Nephron progenitor cell (in vitro differentiated cells): ENCODE measurements at regions not wholly inside any gene's neighbourhood (a gene's known extent, or its start where the extent isn't known, plus 50 kb on each side); places are given as distances from the start of the nearest gene placed in this dataset.

ENCODE experiments used
- DNase-seq: peaks from one replicate; pipeline ENCODE4 v3.0.0; 2021
- H3K27ac Mint-ChIP-seq: 2 replicates; pipeline ENCODE4 v1.8.0; 2021; ENCODE audit warnings: mild to moderate bottlenecking, moderate library complexity, mixed read lengths
- H3K27me3 Mint-ChIP-seq: 2 replicates; pipeline ENCODE4 v1.8.0; 2021; ENCODE audit warnings: mild to moderate bottlenecking, low read depth, mixed read lengths; ENCODE audit not compliant: poor library complexity
- H3K36me3 Mint-ChIP-seq: 2 replicates; pipeline ENCODE4 v1.8.0; 2021; ENCODE audit warnings: low read depth, mixed read lengths
- H3K4me1 Mint-ChIP-seq: 2 replicates; pipeline ENCODE4 v1.8.0; 2021; ENCODE audit warnings: mixed read lengths
- H3K4me3 Mint-ChIP-seq: 2 replicates; pipeline ENCODE4 v1.8.0; 2021; ENCODE audit warnings: mild to moderate bottlenecking, moderate library complexity, mixed read lengths
- H3K9me3 Mint-ChIP-seq: 2 replicates; pipeline ENCODE4 v1.8.0; 2021; ENCODE audit warnings: mild to moderate bottlenecking, moderate library complexity, mixed read lengths
- TF ChIP-seq, protein P1 (sequence below): fragments of 200-600 bp; sonication (generic); IDR thresholded peaks from 2 replicates; pipeline ENCODE4 v1.5.0; 2021; ENCODE audit warnings: antibody characterized with exemption

DNA sequence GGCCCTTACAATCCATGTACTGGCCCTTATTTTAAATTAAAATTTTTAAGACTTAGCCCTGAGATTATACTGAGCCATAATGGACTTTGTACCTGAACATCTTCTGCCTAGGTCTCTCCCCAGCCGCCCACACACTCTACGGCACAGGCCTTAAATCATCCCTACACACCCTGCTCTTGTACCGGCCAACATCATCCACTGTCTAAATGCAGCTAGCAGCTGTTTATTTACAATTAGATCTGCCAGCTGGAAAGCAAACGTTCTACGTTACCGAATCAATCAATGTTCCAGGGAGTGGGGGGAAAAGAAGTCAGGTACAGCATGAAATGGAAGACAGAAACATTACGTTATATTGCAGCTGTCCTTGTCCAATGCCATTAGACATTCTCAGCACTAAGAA, 88.4 kb upstream of the GRAMD2B start:
- no peak overlapping the region for H3K4me3 Mint-ChIP-seq

DNA sequence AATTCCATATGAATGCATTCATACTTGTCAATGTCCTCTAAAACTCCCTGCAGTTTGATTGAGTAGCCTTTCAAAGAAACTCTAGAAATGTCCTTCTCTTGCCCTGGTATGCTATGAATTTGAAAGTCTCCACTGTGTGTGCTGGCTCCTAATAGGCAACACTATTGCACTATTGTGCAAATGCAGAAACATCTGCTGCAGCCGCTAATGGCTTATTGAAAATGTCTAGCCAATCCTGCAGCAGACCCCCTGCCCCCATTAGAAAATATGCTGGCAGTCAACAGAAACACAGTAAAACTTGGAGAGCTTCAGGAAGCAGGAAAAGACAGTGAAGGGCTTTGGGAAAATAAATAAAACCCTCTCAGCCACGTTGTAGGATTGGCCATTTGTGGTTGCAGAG, 87.3 kb upstream of the GRAMD2B start:
- TF ChIP-seq, protein P1, sequence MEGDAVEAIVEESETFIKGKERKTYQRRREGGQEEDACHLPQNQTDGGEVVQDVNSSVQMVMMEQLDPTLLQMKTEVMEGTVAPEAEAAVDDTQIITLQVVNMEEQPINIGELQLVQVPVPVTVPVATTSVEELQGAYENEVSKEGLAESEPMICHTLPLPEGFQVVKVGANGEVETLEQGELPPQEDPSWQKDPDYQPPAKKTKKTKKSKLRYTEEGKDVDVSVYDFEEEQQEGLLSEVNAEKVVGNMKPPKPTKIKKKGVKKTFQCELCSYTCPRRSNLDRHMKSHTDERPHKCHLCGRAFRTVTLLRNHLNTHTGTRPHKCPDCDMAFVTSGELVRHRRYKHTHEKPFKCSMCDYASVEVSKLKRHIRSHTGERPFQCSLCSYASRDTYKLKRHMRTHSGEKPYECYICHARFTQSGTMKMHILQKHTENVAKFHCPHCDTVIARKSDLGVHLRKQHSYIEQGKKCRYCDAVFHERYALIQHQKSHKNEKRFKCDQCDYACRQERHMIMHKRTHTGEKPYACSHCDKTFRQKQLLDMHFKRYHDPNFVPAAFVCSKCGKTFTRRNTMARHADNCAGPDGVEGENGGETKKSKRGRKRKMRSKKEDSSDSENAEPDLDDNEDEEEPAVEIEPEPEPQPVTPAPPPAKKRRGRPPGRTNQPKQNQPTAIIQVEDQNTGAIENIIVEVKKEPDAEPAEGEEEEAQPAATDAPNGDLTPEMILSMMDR = no peak
- DNase-seq = no peak
- Mint-ChIP-seq H3K36me3 (no peaks in the 10 kb centered on the region), H3K27ac (no peak overlapping the region), H3K4me1 (peaks cover 54% of the 10 kb centered on the region), H3K27me3 (peaks cover 4% of the 10 kb centered on the region), H3K9me3 (no peaks in the 10 kb centered on the region), H3K4me3 (no peak overlapping the region)

More for the DNA sequence above, 88.4 kb upstream of the GRAMD2B start:
- H3K9me3 Mint-ChIP-seq = no peaks in the 10 kb centered on the region
- H3K4me1 Mint-ChIP-seq = peaks cover 60% of the 10 kb centered on the region
- TF ChIP-seq, protein P1 = no peak
- H3K27ac Mint-ChIP-seq = no peak overlapping the region
- H3K36me3 Mint-ChIP-seq = no peaks in the 10 kb centered on the region
- no peak for DNase-seq
- peaks cover 4% of the 10 kb centered on the region for H3K27me3 Mint-ChIP-seq

DNA sequence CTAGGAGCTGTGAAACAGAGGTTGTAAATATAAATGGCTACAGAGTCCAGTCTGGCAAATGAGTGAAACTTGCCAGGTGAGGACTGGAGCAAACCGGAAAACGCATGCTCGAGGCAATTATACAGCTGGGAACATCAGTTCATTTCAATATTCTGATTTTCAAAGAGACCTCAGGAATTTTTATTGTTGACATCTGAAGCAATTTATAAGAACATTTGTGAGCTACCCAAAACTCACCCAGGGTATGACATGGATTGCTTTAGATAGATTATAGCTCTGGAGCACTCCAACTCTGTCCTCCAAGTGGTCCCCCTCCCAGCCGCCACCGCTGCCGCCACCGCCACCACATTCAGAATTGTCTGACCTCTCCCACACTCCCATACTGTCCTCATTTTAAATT, 84.6 kb upstream of the GRAMD2B start:
- Mint-ChIP-seq H3K36me3 (no peaks in the 10 kb centered on the region), H3K4me3 (no peak overlapping the region)
- DNase-seq = peak; percentile 12

DNA sequence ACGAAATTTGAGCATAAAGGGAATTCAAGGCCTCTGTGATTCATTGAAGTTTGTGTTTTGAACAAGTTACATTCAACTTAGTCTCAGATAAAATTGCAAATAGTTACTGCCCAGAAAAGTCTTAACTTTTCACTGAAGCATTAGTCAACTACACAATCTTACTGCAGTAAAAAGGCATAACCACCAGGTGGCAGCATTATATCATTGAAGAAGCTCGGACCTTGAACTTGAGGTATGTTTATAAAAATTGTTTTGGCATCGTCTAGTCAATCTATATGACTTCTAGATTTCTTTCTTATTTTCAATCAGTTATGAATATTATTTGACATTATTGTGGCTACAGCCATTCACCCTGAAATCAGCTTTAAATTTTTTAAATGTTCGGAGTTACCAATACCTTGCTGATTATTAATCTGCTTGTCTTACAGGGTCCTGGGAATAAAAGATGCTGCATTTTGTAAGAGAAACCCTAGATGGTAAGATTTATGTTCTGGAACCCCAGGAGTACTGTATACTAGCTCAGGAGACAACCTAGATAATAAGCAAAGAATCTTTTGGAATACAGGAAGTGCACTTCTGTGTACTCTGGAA, 83.9 kb upstream of the GRAMD2B start:
- peak; percentile 47 for DNase-seq
- Mint-ChIP-seq H3K9me3 (no peaks in the 10 kb centered on the region), H3K36me3 (no peaks in the 10 kb centered on the region), H3K4me3 (no peak overlapping the region), H3K4me1 (peaks cover 55% of the 10 kb centered on the region), H3K27ac (no peak overlapping the region), H3K27me3 (no peaks in the 10 kb centered on the region)
- TF ChIP-seq, protein P1 = peak; percentile 91

More for the DNA sequence above, 84.6 kb upstream of the GRAMD2B start:
- no peaks in the 10 kb centered on the region for H3K9me3 Mint-ChIP-seq
- TF ChIP-seq, protein P1 = no peak
- peaks cover 53% of the 10 kb centered on the region for H3K4me1 Mint-ChIP-seq
- no peaks in the 10 kb centered on the region for H3K27me3 Mint-ChIP-seq
- no peak overlapping the region for H3K27ac Mint-ChIP-seq

DNA sequence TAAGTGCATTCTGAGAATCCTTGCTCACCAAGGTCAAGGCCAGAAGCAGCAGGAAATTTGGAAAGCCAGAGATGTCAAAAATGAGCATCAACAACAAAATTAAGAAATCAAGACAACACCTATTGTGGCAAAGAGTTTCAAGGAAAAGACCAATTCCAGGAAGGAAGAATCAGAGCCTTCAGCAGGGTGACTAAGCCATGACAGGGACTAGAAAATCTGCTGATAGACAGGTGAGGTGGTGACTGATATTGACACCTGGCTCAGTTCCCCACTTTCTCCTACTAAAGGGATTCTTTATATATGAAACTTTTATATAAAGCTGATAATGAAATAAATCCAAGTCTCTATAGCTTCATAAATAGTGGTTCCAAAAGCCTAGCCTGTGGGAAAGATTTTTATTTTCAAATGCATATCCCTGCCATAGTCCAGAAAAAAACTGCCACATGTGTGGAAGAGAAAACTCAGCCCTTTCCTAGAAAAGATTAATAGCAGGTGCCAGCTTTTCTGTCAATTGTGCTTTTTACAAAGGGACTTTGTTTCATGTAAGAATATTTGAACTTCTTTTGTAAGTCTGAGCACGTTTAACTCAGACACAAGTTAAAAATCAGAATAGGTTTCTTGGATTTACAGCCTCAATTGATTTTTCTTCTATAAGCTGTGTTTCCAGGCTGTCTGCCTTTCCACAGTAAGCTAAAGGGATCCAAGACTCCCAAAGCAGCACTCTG, 81.1 kb upstream of the GRAMD2B start:
- H3K4me1 Mint-ChIP-seq = peaks cover 36% of the 10 kb centered on the region
- no peaks in the 10 kb centered on the region for H3K36me3 Mint-ChIP-seq
- H3K4me3 Mint-ChIP-seq = no peak overlapping the region
- TF ChIP-seq, protein P1 = no peak
- no peak for DNase-seq
- no peaks in the 10 kb centered on the region for H3K27me3 Mint-ChIP-seq
- H3K27ac Mint-ChIP-seq = no peak overlapping the region
- H3K9me3 Mint-ChIP-seq = no peaks in the 10 kb centered on the region
